Astrocyte (in vitro differentiated cells and primary cell): ENCODE measurements at regions not wholly inside any gene's neighbourhood (a gene's known extent, or its start where the extent isn't known, plus 50 kb on each side); places are given as distances from the start of the nearest gene placed in this dataset.

Experiments used
- DNase-seq: peaks from one replicate; pipeline ENCODE4 v3.0.0-alpha.2; 2010; ENCODE audit warnings: low read depth
- FAIRE-seq: peaks from 2 replicates; lab custom pipeline; 2011; peaks lifted over from hg19 to GRCh38; lab: Jason Lieb, UNC
- H2AFZ ChIP-seq: 2 replicates; pipeline ENCODE4 v1.6.0; 2012; ENCODE audit warnings: low read depth, low read length, inconsistent platforms
- H3K27ac ChIP-seq: 2 replicates; pipeline ENCODE4 v1.5.1; 2011; ENCODE audit warnings: low read depth, low read length, inconsistent platforms
- H3K27me3 ChIP-seq: 2 replicates; pipeline ENCODE4 v1.6.0; 2011; ENCODE audit warnings: low read length, inconsistent platforms; ENCODE audit not compliant: insufficient read depth
- H3K36me3 ChIP-seq: 2 replicates; pipeline ENCODE4 v1.5.1; 2011; ENCODE audit warnings: low read length, inconsistent platforms; ENCODE audit not compliant: insufficient read depth
- H3K4me1 ChIP-seq: 2 replicates; pipeline ENCODE4 v1.5.1; 2011; ENCODE audit warnings: low read length, inconsistent platforms; ENCODE audit not compliant: insufficient read depth
- H3K4me2 ChIP-seq: 2 replicates; pipeline ENCODE4 v1.6.0; 2012; ENCODE audit warnings: low read length, inconsistent platforms
- H3K4me3 ChIP-seq: 2 replicates; pipeline ENCODE4 v1.5.1; 2011; ENCODE audit warnings: low read depth, mild to moderate bottlenecking, low read length, inconsistent platforms; ENCODE audit not compliant: insufficient read depth
- H3K79me2 ChIP-seq: 2 replicates; pipeline ENCODE4 v1.6.0; 2012; ENCODE audit warnings: mild to moderate bottlenecking, low read length, inconsistent platforms; ENCODE audit not compliant: insufficient read depth
- H3K9ac ChIP-seq: 2 replicates; pipeline ENCODE4 v1.6.0; 2012; ENCODE audit warnings: mild to moderate bottlenecking, low read length, inconsistent platforms
- H3K9me3 ChIP-seq: 2 replicates; pipeline ENCODE4 v1.5.1; 2012; ENCODE audit warnings: low read depth, mild to moderate bottlenecking, low read length, inconsistent platforms; ENCODE audit not compliant: insufficient read depth
- H4K20me1 ChIP-seq: 2 replicates; pipeline ENCODE4 v1.6.0; 2012; ENCODE audit warnings: low read length, inconsistent platforms; ENCODE audit not compliant: insufficient read depth
- H3K27ac Mint-ChIP-seq: one replicate; pipeline ENCODE4 v1.8.0; 2021; ENCODE audit warnings: mild to moderate bottlenecking, mixed read lengths; ENCODE audit not compliant: unreplicated experiment
- H3K27me3 Mint-ChIP-seq: one replicate; pipeline ENCODE4 v1.8.0; 2021; ENCODE audit warnings: low read depth, mixed read lengths; ENCODE audit not compliant: unreplicated experiment
- H3K36me3 Mint-ChIP-seq: one replicate; pipeline ENCODE4 v1.8.0; 2021; ENCODE audit warnings: low read depth, mixed read lengths; ENCODE audit not compliant: unreplicated experiment
- H3K4me1 Mint-ChIP-seq: one replicate; pipeline ENCODE4 v1.8.0; 2021; ENCODE audit warnings: low read depth, mixed read lengths; ENCODE audit not compliant: unreplicated experiment
- H3K4me3 Mint-ChIP-seq: one replicate; pipeline ENCODE4 v1.8.0; 2021; ENCODE audit warnings: mild to moderate bottlenecking, moderate library complexity, mixed read lengths; ENCODE audit not compliant: unreplicated experiment
- H3K9me3 Mint-ChIP-seq: one replicate; pipeline ENCODE4 v1.8.0; 2021; ENCODE audit warnings: mild to moderate bottlenecking, mixed read lengths; ENCODE audit not compliant: unreplicated experiment
- EZH2 ChIP-seq: IDR thresholded peaks from 2 replicates; pipeline ENCODE4 v1.6.1; 2012; ENCODE audit warnings: mild to moderate bottlenecking, low read length, inconsistent platforms; ENCODE audit not compliant: insufficient read depth
- TF ChIP-seq, protein P1 (sequence below): IDR thresholded peaks from 2 replicates; pipeline ENCODE4 v1.5.1; 2011; ENCODE audit warnings: low read depth, mild to moderate bottlenecking, inconsistent platforms, low read length, moderate library complexity; ENCODE audit not compliant: insufficient read depth

- no peaks in the 10 kb centered on the region for H3K79me2 ChIP-seq
- H3K27ac Mint-ChIP-seq, result no peak overlapping the region
Observed at GRCh38 chr6:156262014-156262413, 515.2 kb upstream of the ARID1B start.

DNA sequence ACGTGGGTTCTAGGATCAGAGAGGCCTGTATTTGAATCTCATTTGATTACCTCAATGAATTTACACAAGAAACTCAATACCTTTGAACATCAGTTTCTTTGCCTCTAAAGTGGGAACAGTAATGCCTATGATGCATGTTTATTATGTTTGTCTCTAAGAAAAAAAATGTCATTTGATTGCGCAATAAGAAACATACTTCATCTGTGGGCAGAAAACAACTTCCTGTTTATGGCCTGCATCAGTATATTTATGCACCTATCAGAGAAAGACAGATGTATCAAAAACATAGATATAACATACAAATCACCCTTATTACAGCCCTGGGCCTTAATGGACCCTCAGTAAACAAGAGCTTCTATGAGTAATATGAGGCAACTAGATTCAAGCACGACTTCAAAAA, 516.4 kb upstream of the ARID1B start:
- H3K27me3 Mint-ChIP-seq, result peaks cover 4% of the 10 kb centered on the region
- Histone ChIP-seq H3K4me3 (no peak overlapping the region), H3K27me3 (no peaks in the 10 kb centered on the region), H2AFZ (no peak overlapping the region), H3K9me3 (peaks cover 5% of the 10 kb centered on the region), H3K79me2 (no peaks in the 10 kb centered on the region), H3K4me2 (no peak overlapping the region), H3K4me1 (no peaks in the 10 kb centered on the region), H3K36me3 (no peaks in the 10 kb centered on the region), H4K20me1 (no peaks in the 10 kb centered on the region), H3K9ac (no peak overlapping the region), H3K27ac (no peak overlapping the region)
- no peak overlapping the region for H3K4me3 Mint-ChIP-seq
- peaks cover 8% of the 10 kb centered on the region for H3K9me3 Mint-ChIP-seq
- no peaks in the 10 kb centered on the region for H3K4me1 Mint-ChIP-seq
- FAIRE-seq (no peak), DNase-seq (no peak)
- TF ChIP-seq, protein P1, sequence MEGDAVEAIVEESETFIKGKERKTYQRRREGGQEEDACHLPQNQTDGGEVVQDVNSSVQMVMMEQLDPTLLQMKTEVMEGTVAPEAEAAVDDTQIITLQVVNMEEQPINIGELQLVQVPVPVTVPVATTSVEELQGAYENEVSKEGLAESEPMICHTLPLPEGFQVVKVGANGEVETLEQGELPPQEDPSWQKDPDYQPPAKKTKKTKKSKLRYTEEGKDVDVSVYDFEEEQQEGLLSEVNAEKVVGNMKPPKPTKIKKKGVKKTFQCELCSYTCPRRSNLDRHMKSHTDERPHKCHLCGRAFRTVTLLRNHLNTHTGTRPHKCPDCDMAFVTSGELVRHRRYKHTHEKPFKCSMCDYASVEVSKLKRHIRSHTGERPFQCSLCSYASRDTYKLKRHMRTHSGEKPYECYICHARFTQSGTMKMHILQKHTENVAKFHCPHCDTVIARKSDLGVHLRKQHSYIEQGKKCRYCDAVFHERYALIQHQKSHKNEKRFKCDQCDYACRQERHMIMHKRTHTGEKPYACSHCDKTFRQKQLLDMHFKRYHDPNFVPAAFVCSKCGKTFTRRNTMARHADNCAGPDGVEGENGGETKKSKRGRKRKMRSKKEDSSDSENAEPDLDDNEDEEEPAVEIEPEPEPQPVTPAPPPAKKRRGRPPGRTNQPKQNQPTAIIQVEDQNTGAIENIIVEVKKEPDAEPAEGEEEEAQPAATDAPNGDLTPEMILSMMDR, result no peak
- TF ChIP-seq EZH2, result no peak
- H3K27ac Mint-ChIP-seq, result no peak overlapping the region
- H3K36me3 Mint-ChIP-seq, result peaks cover 3% of the 10 kb centered on the region

More at GRCh38 chr6:156262014-156262413, 515.2 kb upstream of the ARID1B start:
- peaks cover 8% of the 10 kb centered on the region for H3K9me3 Mint-ChIP-seq
- H3K36me3 Mint-ChIP-seq, result peaks cover 3% of the 10 kb centered on the region
- no peak overlapping the region for H2AFZ ChIP-seq
- no peaks in the 10 kb centered on the region for H3K4me1 Mint-ChIP-seq
- peaks cover 5% of the 10 kb centered on the region for H3K9me3 ChIP-seq
- no peaks in the 10 kb centered on the region for H3K27me3 Mint-ChIP-seq
- TF ChIP-seq, protein P1, result no peak
- no peaks in the 10 kb centered on the region for H3K36me3 ChIP-seq
- no peak overlapping the region for H3K27ac ChIP-seq
- no peaks in the 10 kb centered on the region for H3K4me1 ChIP-seq
- H3K9ac ChIP-seq, result no peak overlapping the region
- H3K4me2 ChIP-seq, result no peak overlapping the region
- DNase-seq (no peak), FAIRE-seq (no peak)
- H3K27me3 ChIP-seq, result no peaks in the 10 kb centered on the region
- no peaks in the 10 kb centered on the region for H4K20me1 ChIP-seq
- H3K4me3 Mint-ChIP-seq, result no peak overlapping the region
- H3K4me3 ChIP-seq, result no peak overlapping the region

GRCh38 chr6:156258981-156259380, 518.2 kb upstream of the ARID1B start:
- no peaks in the 10 kb centered on the region for H3K27me3 ChIP-seq
- no peak overlapping the region for H2AFZ ChIP-seq
- TF ChIP-seq, protein P1, result no peak
- no peak for TF ChIP-seq EZH2
- no peaks in the 10 kb centered on the region for H3K4me1 Mint-ChIP-seq
- DNase-seq, result no peak
- no peak overlapping the region for H3K4me3 ChIP-seq
- peaks cover 3% of the 10 kb centered on the region for H3K36me3 Mint-ChIP-seq
- peaks cover 5% of the 10 kb centered on the region for H3K9me3 ChIP-seq
- H3K4me1 ChIP-seq, result no peaks in the 10 kb centered on the region
- H4K20me1 ChIP-seq, result no peaks in the 10 kb centered on the region
- H3K36me3 ChIP-seq, result no peaks in the 10 kb centered on the region
- H3K9ac ChIP-seq, result no peak overlapping the region
- peaks cover 3% of the 10 kb centered on the region for H3K9me3 Mint-ChIP-seq
- FAIRE-seq, result no peak
- no peak overlapping the region for H3K27ac ChIP-seq
- no peaks in the 10 kb centered on the region for H3K79me2 ChIP-seq
- H3K4me2 ChIP-seq, result no peak overlapping the region
- H3K27ac Mint-ChIP-seq, result no peak overlapping the region
- no peak overlapping the region for H3K4me3 Mint-ChIP-seq
- H3K27me3 Mint-ChIP-seq, result peaks cover 13% of the 10 kb centered on the region
